Epithelial cell of esophagus (primary cell): ENCODE measurements at regions not wholly inside any gene's neighbourhood (a gene's known extent, or its start where the extent isn't known, plus 50 kb on each side); places are given as distances from the start of the nearest gene placed in this dataset.

Source experiments
- DNase-seq: peaks from one replicate; pipeline ENCODE4 v3.0.0; 2010; ENCODE audit warnings: low read depth
- H3K4me3 ChIP-seq: 2 replicates; pipeline ENCODE4 v1.5.1; 2011; ENCODE audit warnings: mild to moderate bottlenecking, low read length, control low read depth
- TF ChIP-seq, protein P1 (sequence below): IDR thresholded peaks from 2 replicates; pipeline ENCODE4 v1.5.1; 2011; ENCODE audit warnings: low read depth, mild to moderate bottlenecking, low read length, control low read depth, inconsistent platforms; ENCODE audit not compliant: insufficient read depth; ENCODE audit errors: missing control alignments

DNA sequence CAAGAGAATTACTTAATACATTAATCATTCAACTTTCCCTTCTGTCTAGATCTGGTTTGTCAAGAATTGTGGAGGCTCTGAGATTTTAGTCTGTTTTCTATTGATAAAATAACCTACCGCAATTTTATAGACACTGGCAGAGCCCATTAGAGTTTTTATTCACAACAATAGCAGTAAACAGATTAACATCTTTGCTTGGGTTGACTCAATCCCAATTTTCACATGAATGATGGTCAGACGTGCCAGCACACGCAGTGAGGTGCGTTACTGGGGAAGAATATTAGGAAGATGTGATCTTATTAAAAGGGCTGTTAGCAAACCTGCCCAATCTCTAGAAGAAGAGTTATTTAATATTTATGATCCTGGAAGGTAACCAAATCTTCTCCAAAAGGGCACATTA lies 736.6 kb downstream of the MRPL39 start:
- H3K4me3 ChIP-seq: no peak overlapping the region
- DNase-seq: no peak

DNA sequence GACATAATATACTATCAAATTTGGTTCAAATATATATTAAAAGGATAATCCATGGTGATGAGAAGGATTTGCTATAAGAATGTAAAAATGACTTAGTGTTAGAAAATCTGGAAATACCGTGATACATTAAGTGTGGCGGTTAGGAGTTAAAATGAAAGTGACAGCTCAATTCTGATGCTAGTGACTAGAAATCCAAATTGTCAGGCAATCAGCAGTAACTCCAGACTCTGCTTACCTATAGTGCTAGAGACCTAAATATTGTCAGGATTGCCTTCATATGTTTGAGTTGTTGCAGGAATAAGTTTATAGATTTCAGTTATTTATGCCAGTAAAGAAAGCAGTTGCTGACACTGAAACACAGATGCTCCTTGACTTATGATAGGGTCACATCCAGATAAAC lies 737.4 kb downstream of the MRPL39 start:
- DNase-seq: no peak
- TF ChIP-seq, protein P1, sequence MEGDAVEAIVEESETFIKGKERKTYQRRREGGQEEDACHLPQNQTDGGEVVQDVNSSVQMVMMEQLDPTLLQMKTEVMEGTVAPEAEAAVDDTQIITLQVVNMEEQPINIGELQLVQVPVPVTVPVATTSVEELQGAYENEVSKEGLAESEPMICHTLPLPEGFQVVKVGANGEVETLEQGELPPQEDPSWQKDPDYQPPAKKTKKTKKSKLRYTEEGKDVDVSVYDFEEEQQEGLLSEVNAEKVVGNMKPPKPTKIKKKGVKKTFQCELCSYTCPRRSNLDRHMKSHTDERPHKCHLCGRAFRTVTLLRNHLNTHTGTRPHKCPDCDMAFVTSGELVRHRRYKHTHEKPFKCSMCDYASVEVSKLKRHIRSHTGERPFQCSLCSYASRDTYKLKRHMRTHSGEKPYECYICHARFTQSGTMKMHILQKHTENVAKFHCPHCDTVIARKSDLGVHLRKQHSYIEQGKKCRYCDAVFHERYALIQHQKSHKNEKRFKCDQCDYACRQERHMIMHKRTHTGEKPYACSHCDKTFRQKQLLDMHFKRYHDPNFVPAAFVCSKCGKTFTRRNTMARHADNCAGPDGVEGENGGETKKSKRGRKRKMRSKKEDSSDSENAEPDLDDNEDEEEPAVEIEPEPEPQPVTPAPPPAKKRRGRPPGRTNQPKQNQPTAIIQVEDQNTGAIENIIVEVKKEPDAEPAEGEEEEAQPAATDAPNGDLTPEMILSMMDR: no peak

More for the DNA sequence above, 736.6 kb downstream of the MRPL39 start:
- TF ChIP-seq, protein P1: no peak

DNA sequence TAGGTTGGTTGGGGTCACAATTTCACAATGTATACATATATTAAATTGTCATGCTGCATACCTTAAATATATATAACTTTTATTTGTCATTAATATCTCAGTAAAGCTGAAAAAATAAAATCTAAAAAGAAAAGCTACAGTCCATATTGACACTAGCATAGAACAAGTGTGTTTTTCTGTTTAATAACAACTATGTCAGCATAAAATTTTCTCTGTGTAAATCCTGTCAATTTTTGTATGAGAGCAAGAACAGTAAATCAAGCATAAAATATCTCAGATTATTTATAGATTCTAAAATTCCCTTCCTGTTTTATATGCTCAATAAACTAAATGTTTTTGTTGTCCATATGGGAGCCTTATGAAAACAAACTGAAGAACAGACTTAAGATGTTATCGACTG lies 739.2 kb downstream of the MRPL39 start:
- TF ChIP-seq, protein P1: no peak
- no peak for DNase-seq
- no peak overlapping the region for H3K4me3 ChIP-seq

More for the DNA sequence above, 737.4 kb downstream of the MRPL39 start:
- no peak overlapping the region for H3K4me3 ChIP-seq

DNA sequence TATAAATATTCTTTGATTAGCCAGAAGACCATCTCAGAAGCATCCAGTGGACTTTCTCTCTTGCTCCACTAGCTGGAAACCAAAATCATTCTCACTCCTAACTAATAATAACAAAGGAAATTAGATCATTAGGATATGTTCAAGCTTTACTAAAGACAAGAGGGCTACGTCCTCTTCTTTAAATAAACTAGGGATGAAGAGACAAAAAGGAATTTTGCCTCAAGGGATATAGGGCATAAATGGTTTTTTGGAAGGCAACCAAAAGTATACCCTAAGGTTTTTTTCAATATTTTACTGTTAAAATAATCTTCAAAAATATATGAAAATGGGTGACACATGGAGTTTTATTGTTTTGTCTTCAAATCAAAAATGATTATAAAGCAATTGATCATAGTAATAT lies 745.8 kb downstream of the MRPL39 start:
- DNase-seq: no peak
- TF ChIP-seq, protein P1: no peak
- no peak overlapping the region for H3K4me3 ChIP-seq

DNA sequence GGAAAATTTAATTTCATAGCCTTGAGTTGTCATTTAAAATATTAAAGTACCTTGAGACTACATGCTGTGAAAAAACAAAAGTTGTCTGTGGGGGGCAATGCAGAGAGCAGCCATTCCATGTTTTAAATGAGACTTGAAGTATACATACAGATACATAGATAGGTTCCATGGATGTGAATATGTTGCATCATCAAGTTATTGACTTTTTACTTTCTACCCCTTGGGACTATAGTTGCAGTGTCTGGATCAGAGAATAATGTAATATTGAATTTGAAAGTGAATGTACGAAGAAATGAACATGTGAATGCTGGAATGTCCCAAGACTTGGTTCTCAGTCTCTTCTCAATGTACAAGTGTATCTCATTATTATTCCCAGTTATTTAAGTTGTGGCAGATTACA lies 751.0 kb downstream of the MRPL39 start:
- no peak overlapping the region for H3K4me3 ChIP-seq
- TF ChIP-seq, protein P1: no peak
- DNase-seq: no peak

DNA sequence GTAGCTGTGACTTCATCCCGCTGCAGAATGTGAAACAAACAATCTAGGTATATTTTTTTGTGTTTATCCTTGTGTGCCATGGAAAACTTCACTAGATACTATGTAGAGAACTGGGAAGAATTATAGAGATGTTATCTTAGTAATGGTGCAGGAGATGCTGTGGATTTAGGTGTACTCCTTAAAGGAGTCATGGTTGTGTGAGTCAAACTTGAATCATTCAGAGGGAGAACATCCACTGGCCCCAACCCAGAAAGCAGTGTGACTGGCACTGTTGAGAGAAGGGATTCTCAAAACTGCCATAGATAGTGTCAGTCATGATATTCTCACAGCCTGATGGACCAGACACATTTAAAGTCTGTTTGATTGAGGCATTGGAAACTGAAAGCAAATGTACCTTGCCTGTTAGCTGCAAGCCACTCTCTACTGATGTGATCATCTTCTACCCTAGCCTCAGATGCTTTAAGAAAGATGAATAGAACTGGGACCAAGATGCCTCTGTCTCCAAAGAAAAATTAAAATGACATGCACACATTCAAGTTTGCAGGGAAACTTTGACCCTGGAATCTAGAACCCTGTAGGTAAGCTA lies 754.6 kb downstream of the MRPL39 start:
- TF ChIP-seq, protein P1: no peak
- H3K4me3 ChIP-seq: no peak overlapping the region
- DNase-seq: no peak

DNA sequence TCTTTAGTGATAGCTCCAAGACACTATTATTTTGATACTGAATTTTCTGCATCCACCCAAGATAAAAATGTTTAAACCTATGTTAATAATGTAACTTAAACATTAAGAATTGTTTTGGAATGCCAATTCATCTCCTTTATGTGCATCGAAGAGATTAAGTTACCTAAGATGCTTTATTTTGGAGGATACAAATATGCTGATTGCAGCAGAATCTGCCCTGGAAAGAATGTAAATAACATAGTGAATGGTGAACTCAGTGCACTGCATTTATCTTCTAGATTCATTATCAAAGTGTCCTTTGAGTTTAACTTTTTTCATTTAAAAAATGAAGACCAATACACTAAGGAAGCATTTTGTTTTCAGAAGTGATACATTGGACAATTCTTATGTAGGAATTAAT lies 757.2 kb downstream of the MRPL39 start:
- TF ChIP-seq, protein P1: no peak
- no peak for DNase-seq
- H3K4me3 ChIP-seq: no peak overlapping the region
